ENCODE measurements at regions not wholly inside any gene's neighbourhood (a gene's known extent, or its start where the extent isn't known, plus 50 kb on each side); places are given as distances from the start of the nearest gene placed in this dataset.
A peak's percentile ranks its signal among the peaks of the same experiment; 100 is the strongest.
"Not testable (repeated sequence)": the region's sequence is repeated elsewhere in the genome, so short reads cannot be mapped to it uniquely, and the experiment has no call there.

DNA sequence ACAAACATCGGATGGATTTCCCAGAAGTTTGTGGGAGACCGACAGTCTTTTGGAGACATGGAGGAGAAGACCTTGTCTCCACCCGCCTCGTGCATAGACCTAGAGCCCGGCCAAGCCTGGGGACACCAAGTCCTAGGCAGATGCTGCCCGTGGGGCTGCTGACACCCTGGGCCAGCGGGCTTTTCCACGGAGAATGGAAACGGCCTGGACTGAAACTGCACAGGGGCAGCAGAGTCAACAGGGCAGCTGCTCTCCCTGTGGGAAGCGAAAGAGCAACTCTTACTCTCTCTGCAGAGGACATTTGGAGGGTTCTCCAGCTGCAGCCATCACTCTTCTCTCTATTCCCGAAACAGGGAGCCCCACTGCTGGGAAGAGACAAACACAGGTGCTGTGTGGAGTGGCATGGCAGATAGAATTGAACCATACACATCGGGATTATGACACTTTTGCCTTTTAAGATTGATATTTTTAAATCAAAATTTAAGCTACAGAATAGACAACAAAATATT lies 401.2 kb downstream of the THBS2 start:
- DNase-seq, result no peak
- 76% methylated on average over 12 of the region's 12 CpGs for WGBS
- Histone ChIP-seq H3K4me3 (ENCODE audit: low read length) (peak overlapping the region; percentile 32), H3K27ac (ENCODE audit: low read length) (no peak overlapping the region), H3K9me3 (ENCODE audit: control insufficient read depth, low read length) (no peaks in the 10 kb centered on the region), H3K27me3 (ENCODE audit: control insufficient read depth, insufficient read depth) (no peaks in the 10 kb centered on the region), H3K4me1 (ENCODE audit: control insufficient read depth, insufficient read depth, low read length) (no peaks in the 10 kb centered on the region)
- intact Hi-C loops (cut with DNase I), result no loop called here
- peak; percentile 14 to 51 for ATAC-seq

DNA sequence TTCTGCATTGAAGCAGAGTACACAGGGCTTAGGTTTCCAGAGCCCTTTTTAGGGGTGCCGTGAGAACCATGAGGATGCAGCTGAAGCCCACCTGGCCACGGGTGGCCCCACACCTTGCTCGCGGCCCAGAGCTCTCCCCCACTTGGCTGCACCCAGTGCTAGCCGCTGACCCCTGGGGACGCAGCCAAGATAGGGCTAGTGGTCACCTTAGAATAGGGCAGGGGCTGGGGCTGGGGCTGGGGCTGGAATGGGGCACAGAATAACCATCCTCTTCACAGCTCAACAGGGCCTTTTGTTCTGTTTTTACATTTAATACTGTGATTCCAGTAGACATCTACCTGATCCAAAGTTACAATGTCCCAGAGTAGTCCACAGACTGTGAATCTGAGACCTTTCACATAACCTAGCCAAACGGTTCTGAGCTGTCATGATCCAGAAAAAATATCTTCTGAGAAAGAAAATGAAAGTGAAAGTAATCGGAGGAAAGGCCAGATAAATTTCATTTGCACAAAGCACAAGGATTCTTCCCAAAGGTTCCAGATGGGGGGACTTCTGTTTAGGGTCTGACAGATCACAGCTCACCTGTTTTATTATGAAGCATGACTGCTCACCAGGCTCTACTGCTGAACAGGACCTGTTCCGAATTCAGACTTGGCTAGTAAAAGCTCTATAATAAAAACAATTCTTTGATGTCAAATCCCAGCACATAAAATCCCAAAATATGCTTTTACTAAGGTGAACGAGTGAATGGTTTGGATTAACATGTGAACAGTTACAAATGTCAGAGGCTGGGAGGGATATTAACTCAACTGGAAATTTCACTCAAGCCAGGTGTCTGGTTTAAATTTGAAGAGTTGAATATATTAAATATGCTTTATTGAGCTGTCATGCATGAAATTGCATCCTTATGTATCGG lies 401.9 kb downstream of the THBS2 start:
- H3K27me3 ChIP-seq (ENCODE audit: control insufficient read depth, insufficient read depth), result no peaks in the 10 kb centered on the region
- 71% methylated on average over 11 of the region's 11 CpGs for WGBS
- peak; percentile 26 to 43 for ATAC-seq
- intact Hi-C loops (cut with DNase I), result no loop called here
- H3K9me3 ChIP-seq (ENCODE audit: control insufficient read depth, low read length), result no peaks in the 10 kb centered on the region
- H3K4me1 ChIP-seq (ENCODE audit: control insufficient read depth, insufficient read depth, low read length), result no peaks in the 10 kb centered on the region
- peak overlapping the region; percentile 32 for H3K4me3 ChIP-seq (ENCODE audit: low read length)
- no peak overlapping the region for H3K27ac ChIP-seq (ENCODE audit: low read length)
- DNase-seq, result no peak

DNA sequence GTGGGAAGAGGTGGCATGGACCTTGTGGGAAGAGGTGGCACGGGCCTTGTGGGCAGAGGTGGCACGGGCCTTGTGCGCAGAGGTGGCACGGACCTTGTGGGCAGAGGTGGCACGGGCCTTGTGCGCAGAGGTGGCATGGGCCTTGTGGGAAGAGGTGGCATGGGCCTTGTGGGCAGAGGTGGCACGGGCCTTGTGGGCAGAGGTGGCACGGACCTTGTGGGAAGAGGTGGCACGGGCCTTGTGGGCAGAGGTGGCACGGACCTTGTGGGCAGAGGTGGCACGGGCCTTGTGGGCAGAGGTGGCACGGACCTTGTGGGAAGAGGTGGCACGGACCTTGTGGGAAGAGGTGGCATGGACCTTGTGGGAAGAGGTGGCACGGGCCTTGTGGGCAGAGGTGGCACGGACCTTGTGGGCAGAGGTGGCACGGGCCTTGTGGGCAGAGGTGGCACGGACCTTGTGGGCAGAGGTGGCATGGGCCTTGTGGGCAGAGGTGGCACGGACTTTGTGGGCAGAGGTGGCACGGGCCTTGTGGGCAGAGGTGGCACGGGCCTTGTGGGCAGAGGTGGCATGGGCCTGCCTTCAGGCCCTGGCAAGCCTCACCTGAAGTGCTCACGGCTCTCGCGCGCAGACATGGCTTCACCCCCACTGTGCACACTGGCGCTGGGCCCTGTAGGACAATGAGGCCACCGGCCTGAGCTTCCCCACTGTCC lies 403.5 kb downstream of the THBS2 start:
- ATAC-seq; intact Hi-C loops (cut with DNase I); H3K9me3 ChIP-seq (ENCODE audit: control insufficient read depth, low read length); H3K27ac ChIP-seq (ENCODE audit: low read length); H3K4me1 ChIP-seq (ENCODE audit: control insufficient read depth, insufficient read depth, low read length); DNase-seq; H3K27me3 ChIP-seq (ENCODE audit: control insufficient read depth, insufficient read depth); H3K4me3 ChIP-seq (ENCODE audit: low read length): not testable (repeated sequence)
- WGBS, result 90% methylated on average over 25 of the region's 26 CpGs

DNA sequence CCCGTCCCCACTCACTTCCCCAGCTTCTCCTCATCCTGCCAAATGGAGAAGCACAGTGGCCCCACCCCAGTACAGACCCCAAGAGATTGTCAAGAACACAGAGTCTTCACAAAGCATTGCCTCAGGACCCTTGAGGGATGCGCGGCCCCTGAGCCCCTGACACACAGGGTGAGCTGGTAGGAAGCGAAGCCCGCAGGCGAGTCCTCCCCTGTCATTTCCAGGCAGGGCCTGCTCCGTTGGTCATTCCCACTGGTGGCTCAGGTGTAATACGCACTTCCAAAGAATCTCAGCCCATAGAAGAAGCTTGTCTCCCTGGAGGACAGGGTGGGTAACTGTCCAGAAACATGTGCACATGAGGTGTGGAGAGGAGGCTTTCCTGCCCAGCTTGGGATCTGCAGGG lies 404.2 kb downstream of the THBS2 start:
- ATAC-seq (no peak), DNase-seq (no peak)
- Histone ChIP-seq H3K4me1 (ENCODE audit: control insufficient read depth, insufficient read depth, low read length) (no peaks in the 10 kb centered on the region), H3K4me3 (ENCODE audit: low read length) (no peak overlapping the region), H3K9me3 (ENCODE audit: control insufficient read depth, low read length) (no peaks in the 10 kb centered on the region), H3K27ac (ENCODE audit: low read length) (no peak overlapping the region), H3K27me3 (ENCODE audit: control insufficient read depth, insufficient read depth) (no peaks in the 10 kb centered on the region)
- 94% methylated on average over 8 of the region's 8 CpGs for WGBS
- intact Hi-C loops (cut with DNase I), result no loop called here

DNA sequence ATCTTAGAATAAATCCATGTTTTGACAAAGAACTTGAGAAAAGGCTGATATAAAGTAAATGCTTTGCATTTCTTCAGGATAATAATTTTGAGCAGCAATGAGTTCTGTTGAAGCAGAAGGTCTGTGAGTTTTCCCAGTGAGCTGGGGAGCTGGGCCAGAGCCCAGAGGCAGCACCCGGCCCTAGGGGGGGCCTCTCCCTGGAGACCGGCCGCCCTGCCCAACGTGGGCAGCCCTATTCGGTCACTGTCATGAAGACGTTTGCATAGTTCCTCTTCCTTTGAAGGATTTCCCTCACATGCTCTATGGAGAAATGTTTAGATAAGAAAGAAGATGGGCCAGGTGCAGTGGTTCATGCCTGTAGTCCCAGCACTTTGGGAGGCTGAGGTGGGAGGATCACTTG lies 404.8 kb downstream of the THBS2 start:
- Histone ChIP-seq H3K4me3 (ENCODE audit: low read length) (no peak overlapping the region), H3K4me1 (ENCODE audit: control insufficient read depth, insufficient read depth, low read length) (no peaks in the 10 kb centered on the region), H3K27ac (ENCODE audit: low read length) (no peak overlapping the region), H3K27me3 (ENCODE audit: control insufficient read depth, insufficient read depth) (no peaks in the 10 kb centered on the region), H3K9me3 (ENCODE audit: control insufficient read depth, low read length) (no peaks in the 10 kb centered on the region)
- intact Hi-C loops (cut with DNase I), result no loop called here
- WGBS, result 54% methylated on average over 6 of the region's 6 CpGs
- ATAC-seq (no peak), DNase-seq (no peak)

DNA sequence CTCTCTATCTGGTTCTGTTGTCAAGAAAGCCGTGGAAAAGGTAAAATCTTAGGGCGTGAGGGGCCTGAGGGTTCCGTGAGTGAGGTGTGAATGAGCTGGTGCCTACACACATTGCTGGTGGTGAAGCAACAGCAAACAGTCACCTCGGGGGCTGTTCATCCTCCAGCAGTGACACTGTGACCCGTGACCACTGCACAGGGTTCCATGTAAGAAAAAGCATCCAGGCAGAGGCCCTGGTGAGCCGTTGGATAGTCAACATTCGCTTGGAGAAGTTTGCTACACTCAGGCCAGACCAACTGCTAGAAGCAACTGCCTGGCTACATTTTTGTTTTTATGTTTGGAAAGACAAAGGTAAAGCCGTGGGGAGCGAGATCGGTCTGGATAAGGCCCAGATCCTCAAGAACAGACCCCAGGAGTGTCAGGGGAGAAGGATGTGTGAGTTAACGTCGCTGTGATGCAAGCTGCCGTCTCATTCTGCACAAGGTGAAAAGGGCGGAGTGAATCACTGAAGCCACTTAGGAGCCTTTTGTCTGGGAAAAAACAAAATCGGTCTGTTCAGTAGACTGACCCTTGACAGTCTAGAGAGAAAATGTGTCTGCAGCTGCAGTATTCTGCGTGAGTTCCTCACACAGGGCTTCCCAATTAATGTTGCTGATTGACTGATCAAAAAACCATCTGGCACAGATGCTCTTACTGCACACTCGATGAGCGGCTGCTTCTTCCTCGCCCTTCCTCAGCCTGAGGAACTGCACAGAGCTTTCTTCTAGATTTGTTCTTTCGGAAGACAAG lies 404.0 kb downstream of the SMOC2 start:
- Histone ChIP-seq H3K27me3 (ENCODE audit: control insufficient read depth, insufficient read depth) (no peaks in the 10 kb centered on the region), H3K4me1 (ENCODE audit: control insufficient read depth, insufficient read depth, low read length) (no peaks in the 10 kb centered on the region), H3K4me3 (ENCODE audit: low read length) (no peak overlapping the region), H3K27ac (ENCODE audit: low read length) (no peak overlapping the region), H3K9me3 (ENCODE audit: control insufficient read depth, low read length) (no peaks in the 10 kb centered on the region)
- WGBS, result 77% methylated on average over 20 of the region's 20 CpGs
- DNase-seq, result no peak
- intact Hi-C loops (cut with DNase I), result no loop called here
- no peak for ATAC-seq

DNA sequence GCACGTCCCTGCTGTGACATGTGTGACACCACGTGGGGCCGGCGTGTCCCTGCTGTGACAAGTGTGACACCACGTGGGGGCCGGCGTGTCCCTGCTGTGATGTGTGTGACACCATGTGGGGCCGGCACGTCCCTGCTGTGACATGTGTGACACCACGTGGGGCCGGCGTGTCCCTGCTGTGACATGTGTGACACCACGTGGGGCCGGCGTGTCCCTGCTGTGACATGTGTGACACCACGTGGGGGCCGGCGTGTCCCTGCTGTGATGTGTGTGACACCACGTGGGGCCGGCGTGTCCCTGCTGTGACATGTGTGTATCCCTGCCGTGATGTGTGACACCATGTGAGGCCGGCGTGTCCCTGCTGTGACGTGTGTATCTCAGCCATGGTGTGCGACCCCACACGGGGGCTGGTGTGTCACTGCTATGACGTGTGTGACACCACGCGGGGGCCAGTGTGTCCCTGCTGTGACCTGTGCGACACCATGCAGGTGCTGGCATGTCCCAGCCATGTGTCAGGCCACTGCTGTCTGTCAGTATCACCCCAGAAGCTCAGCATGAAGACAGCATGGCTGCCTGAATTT lies 401.7 kb downstream of the SMOC2 start:
- intact Hi-C loops (cut with DNase I); DNase-seq; H3K4me3 ChIP-seq (ENCODE audit: low read length); H3K4me1 ChIP-seq (ENCODE audit: control insufficient read depth, insufficient read depth, low read length); H3K9me3 ChIP-seq (ENCODE audit: control insufficient read depth, low read length); ATAC-seq; H3K27me3 ChIP-seq (ENCODE audit: control insufficient read depth, insufficient read depth); H3K27ac ChIP-seq (ENCODE audit: low read length): not testable (repeated sequence)
- 89% methylated on average over 31 of the region's 31 CpGs for WGBS

DNA sequence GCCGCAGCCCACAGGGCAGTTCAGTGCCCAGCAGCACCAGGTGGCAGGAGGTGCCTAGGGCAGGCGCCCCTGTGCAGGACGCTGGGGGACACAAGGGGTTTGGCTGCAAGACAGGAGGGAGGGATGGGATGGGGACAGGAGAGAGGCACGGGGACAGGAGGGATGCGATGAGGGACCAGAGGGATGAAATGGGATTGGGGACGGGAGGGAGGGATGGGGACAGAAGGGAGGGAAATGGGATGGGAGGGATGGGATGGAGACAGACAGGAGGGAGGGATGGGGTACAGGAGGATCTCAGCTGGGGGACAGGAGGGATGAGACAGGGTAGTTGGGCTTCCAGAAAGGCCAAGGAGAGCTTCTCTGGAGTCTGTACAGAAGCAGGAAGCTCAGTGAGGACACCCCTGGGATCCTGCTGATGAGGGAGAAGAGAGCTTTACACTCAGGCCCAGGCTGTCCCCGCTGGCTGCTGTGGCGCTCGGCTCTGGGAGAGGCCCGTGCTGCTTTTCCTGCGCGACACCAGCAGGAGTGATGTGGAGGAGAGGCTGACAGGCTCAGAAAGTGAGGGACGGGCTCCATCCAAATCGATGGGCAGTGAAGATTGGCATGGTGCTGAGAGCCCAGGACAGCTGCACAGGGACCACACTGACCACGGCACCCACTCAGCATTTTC lies 400.8 kb downstream of the SMOC2 start:
- Histone ChIP-seq H3K4me1 (ENCODE audit: control insufficient read depth, insufficient read depth, low read length) (peaks cover 2% of the 10 kb centered on the region), H3K4me3 (ENCODE audit: low read length) (no peak overlapping the region), H3K27me3 (ENCODE audit: control insufficient read depth, insufficient read depth) (no peaks in the 10 kb centered on the region), H3K27ac (ENCODE audit: low read length) (no peak overlapping the region), H3K9me3 (ENCODE audit: control insufficient read depth, low read length) (no peaks in the 10 kb centered on the region)
- intact Hi-C loops (cut with DNase I), result no loop called here
- WGBS, result 80% methylated on average over 15 of the region's 15 CpGs
- DNase-seq, result no peak
- ATAC-seq, result no peak

DNA sequence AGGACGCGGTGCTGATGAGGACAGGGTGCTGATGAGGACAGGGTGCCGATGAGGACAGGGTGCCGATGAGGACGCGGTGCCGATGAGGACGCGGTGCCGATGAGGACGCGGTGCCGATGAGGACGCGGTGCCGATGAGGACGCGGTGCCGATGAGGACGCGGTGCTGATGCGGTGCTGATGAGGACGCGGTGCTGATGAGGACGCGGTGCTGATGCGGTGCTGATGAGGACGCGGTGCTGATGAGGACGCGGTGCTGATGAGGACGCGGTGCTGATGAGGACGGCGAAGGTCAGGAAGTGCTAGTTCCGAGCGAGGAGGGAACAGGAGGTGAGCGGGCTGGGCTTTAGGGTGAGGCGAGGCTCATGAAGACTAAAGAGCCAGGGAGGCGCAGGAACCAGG lies 399.9 kb downstream of the SMOC2 start:
- H3K4me1 ChIP-seq (ENCODE audit: control insufficient read depth, insufficient read depth, low read length); H3K9me3 ChIP-seq (ENCODE audit: control insufficient read depth, low read length); H3K27ac ChIP-seq (ENCODE audit: low read length); intact Hi-C loops (cut with DNase I); H3K27me3 ChIP-seq (ENCODE audit: control insufficient read depth, insufficient read depth); H3K4me3 ChIP-seq (ENCODE audit: low read length): not testable (repeated sequence)
- 80% methylated on average over 40 of the region's 40 CpGs for WGBS
- ATAC-seq (peak in 1 of 2 donors; percentile 75), DNase-seq (peak in 1 of 3 donors; percentile 59)

DNA sequence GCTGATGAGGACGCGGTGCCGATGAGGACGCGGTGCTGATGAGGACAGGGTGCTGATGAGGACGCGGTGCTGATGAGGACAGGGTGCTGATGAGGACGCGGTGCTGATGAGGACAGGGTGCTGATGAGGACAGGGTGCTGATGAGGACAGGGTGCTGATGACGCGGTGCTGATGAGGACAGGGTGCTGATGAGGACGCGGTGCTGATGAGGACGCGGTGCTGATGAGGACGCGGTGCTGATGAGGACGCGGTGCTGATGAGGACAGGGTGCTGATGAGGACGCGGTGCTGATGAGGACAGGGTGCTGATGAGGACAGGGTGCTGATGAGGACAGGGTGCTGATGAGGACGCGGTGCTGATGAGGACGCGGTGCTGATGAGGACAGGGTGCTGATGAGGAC lies 399.3 kb downstream of the SMOC2 start:
- ATAC-seq; DNase-seq; H3K4me3 ChIP-seq (ENCODE audit: low read length); intact Hi-C loops (cut with DNase I); H3K27me3 ChIP-seq (ENCODE audit: control insufficient read depth, insufficient read depth); H3K27ac ChIP-seq (ENCODE audit: low read length); H3K4me1 ChIP-seq (ENCODE audit: control insufficient read depth, insufficient read depth, low read length); H3K9me3 ChIP-seq (ENCODE audit: control insufficient read depth, low read length): not testable (repeated sequence)
- WGBS, result 89% methylated on average over 21 of the region's 25 CpGs
